H9 (cell line): ENCODE measurements at regions not wholly inside any gene's neighbourhood (a gene's known extent, or its start where the extent isn't known, plus 50 kb on each side); places are given as distances from the start of the nearest gene placed in this dataset.

ENCODE experiments used
- DNase-seq: peaks from one replicate; pipeline ENCODE4 v3.0.0-alpha.2; 2017
- H2AFZ ChIP-seq: one replicate; pipeline ENCODE4 v1.6.1; 2013; ENCODE audit warnings: mild to moderate bottlenecking, low read length, control low read depth, moderate library complexity
- H2AK5ac ChIP-seq: 2 replicates; pipeline ENCODE4 v1.6.1; 2013; ENCODE audit warnings: low read length, control low read depth, mixed read lengths; ENCODE audit not compliant: insufficient read length
- H2BK120ac ChIP-seq: one replicate; pipeline ENCODE4 v1.6.1; 2013; ENCODE audit warnings: low read depth, mild to moderate bottlenecking, low read length, control low read depth, inconsistent platforms; ENCODE audit not compliant: poor library complexity, severe bottlenecking
- H2BK12ac ChIP-seq: 2 replicates; pipeline ENCODE4 v1.6.1; 2013; ENCODE audit warnings: low read length, control low read depth, mixed read lengths, low read depth; ENCODE audit not compliant: insufficient read length
- H2BK15ac ChIP-seq: 2 replicates; pipeline ENCODE4 v1.6.1; 2013; ENCODE audit warnings: low read depth, low read length, control low read depth
- H2BK20ac ChIP-seq: one replicate; pipeline ENCODE4 v1.6.1; 2013; ENCODE audit warnings: low read depth, mild to moderate bottlenecking, low read length, control low read depth, inconsistent platforms; ENCODE audit not compliant: poor library complexity, severe bottlenecking
- H2BK5ac ChIP-seq: 2 replicates; pipeline ENCODE4 v1.6.1; 2013; ENCODE audit warnings: low read length, control low read depth, mixed read lengths; ENCODE audit not compliant: insufficient read length
- H3K14ac ChIP-seq: 2 replicates; pipeline ENCODE4 v1.6.1; 2013; ENCODE audit warnings: low read length, control low read depth; ENCODE audit not compliant: insufficient read depth
- H3K18ac ChIP-seq: 2 replicates; pipeline ENCODE4 v1.6.1; 2013; ENCODE audit warnings: low read depth, mild to moderate bottlenecking, mixed read lengths, low read length, control low read depth; ENCODE audit not compliant: insufficient read length
- H3K23ac ChIP-seq: 2 replicates; pipeline ENCODE4 v1.6.1; 2013; ENCODE audit warnings: low read length, control low read depth, mixed read lengths, low read depth; ENCODE audit not compliant: insufficient read length
- H3K23me2 ChIP-seq: 2 replicates; pipeline ENCODE4 v1.6.1; 2013; ENCODE audit warnings: low read depth, mild to moderate bottlenecking, mixed read lengths, low read length, control low read depth; ENCODE audit not compliant: insufficient read length, poor library complexity, severe bottlenecking
- H3K27ac ChIP-seq: 2 replicates; pipeline ENCODE4 v1.5.1; 2013; ENCODE audit warnings: low read length, control low read depth, mixed read lengths, low read depth; ENCODE audit not compliant: insufficient read length
- H3K27me3 ChIP-seq: 2 replicates; pipeline ENCODE4 v1.6.1; 2013; ENCODE audit warnings: low read length, control low read depth, inconsistent platforms; ENCODE audit not compliant: insufficient read depth
- H3K4ac ChIP-seq: 2 replicates; pipeline ENCODE4 v1.6.1; 2013; ENCODE audit warnings: low read depth, mild to moderate bottlenecking, control low read depth, inconsistent platforms, low read length, moderate library complexity
- H3K4me1 ChIP-seq: 2 replicates; pipeline ENCODE4 v1.6.1; 2013; ENCODE audit warnings: low read length, control low read depth, inconsistent platforms; ENCODE audit not compliant: insufficient read depth
- H3K4me2 ChIP-seq: 2 replicates; pipeline ENCODE4 v1.6.1; 2013; ENCODE audit warnings: low read length, control low read depth, mixed read lengths; ENCODE audit not compliant: insufficient read length, insufficient read depth
- H3K56ac ChIP-seq: 2 replicates; pipeline ENCODE4 v1.6.1; 2013; ENCODE audit warnings: low read depth, mild to moderate bottlenecking, mixed read lengths, low read length, control low read depth; ENCODE audit not compliant: insufficient read length
- H3K79me1 ChIP-seq: 2 replicates; pipeline ENCODE4 v1.6.1; 2013; ENCODE audit warnings: low read depth, mild to moderate bottlenecking, moderate library complexity, low read length, control low read depth, inconsistent platforms; ENCODE audit not compliant: insufficient read depth, poor library complexity, severe bottlenecking
- H3K79me2 ChIP-seq: 2 replicates; pipeline ENCODE4 v1.6.1; 2013; ENCODE audit warnings: low read length, control low read depth, inconsistent platforms; ENCODE audit not compliant: insufficient read depth
- H3K9ac ChIP-seq: 2 replicates; pipeline ENCODE4 v1.6.1; 2013; ENCODE audit warnings: low read length, control low read depth, mixed read lengths; ENCODE audit not compliant: insufficient read length; ENCODE audit errors: extremely low read depth
- H3K9me3 ChIP-seq: one replicate; pipeline ENCODE4 v1.6.1; 2013; ENCODE audit warnings: low read depth, low read length, inconsistent platforms; ENCODE audit not compliant: control insufficient read depth
- H3T11ph ChIP-seq: one replicate; pipeline ENCODE4 v1.6.1; 2013; ENCODE audit warnings: mild to moderate bottlenecking, low read length, control low read depth, inconsistent platforms
- H4K20me1 ChIP-seq: one replicate; pipeline ENCODE4 v1.6.1; 2013; ENCODE audit not compliant: control insufficient read depth, insufficient read length, insufficient read depth
- H4K5ac ChIP-seq: 2 replicates; pipeline ENCODE4 v1.6.1; 2013; ENCODE audit warnings: low read depth, mild to moderate bottlenecking, mixed read lengths, low read length, control low read depth; ENCODE audit not compliant: insufficient read length
- H4K8ac ChIP-seq: replicated peaks from 2 replicates; pipeline ENCODE4 v1.6.1; 2013; ENCODE audit warnings: low read length, control low read depth, mixed read lengths, low read depth; ENCODE audit not compliant: insufficient read length
- H4K91ac ChIP-seq: 2 replicates; pipeline ENCODE4 v1.6.1; 2013; ENCODE audit warnings: low read depth, mild to moderate bottlenecking, moderate library complexity, mixed read lengths, low read length, control low read depth; ENCODE audit not compliant: insufficient read length
- H3K27ac Mint-ChIP-seq, 3 experiments: 2 replicates in 2 of 3; 3 replicates in 1 of 3; pipeline ENCODE4 v1.8.0; 2020 to 2021; ENCODE audit warnings: mixed read lengths in 3 of 3, mild to moderate bottlenecking in 1 of 3, moderate library complexity in 1 of 3
- H3K27me3 Mint-ChIP-seq: 2 replicates; pipeline ENCODE4 v1.8.0; 2021; ENCODE audit warnings: low read depth, mild to moderate bottlenecking, moderate library complexity, mixed read lengths
- H3K36me3 Mint-ChIP-seq, 3 experiments: 2 replicates in 2 of 3; 3 replicates in 1 of 3; pipeline ENCODE4 v1.8.0; 2020 to 2021; ENCODE audit warnings: low read depth in 3 of 3, mixed read lengths in 3 of 3; ENCODE audit not compliant: insufficient read depth in 1 of 3
- H3K4me1 Mint-ChIP-seq, 2 experiments: 2 replicates each; pipeline ENCODE4 v1.8.0; 2020; ENCODE audit warnings: mixed read lengths in 2 of 2
- H3K4me3 Mint-ChIP-seq, 2 experiments: 2 replicates in 1 of 2; 3 replicates in 1 of 2; pipeline ENCODE4 v1.8.0; 2020 to 2021; ENCODE audit warnings: mild to moderate bottlenecking in 2 of 2, mixed read lengths in 2 of 2, moderate library complexity in 1 of 2
- H3K9me3 Mint-ChIP-seq, 2 experiments: 2 replicates in 1 of 2; 3 replicates in 1 of 2; pipeline ENCODE4 v1.8.0; 2020; ENCODE audit warnings: mild to moderate bottlenecking in 2 of 2, mixed read lengths in 2 of 2, moderate library complexity in 1 of 2
- CTCF ChIP-seq: fragments of 200-600 bp; sonication (generic); conservative IDR thresholded peaks from 3 replicates; pipeline ENCODE4 v1.8.0; 2021; ENCODE audit warnings: antibody characterized with exemption, mild to moderate bottlenecking
- WGBS: extraction: QIAGEN DNeasy Blood & Tissue Kit; methylation state at CpG from one replicate; pipeline ENCODE4 v1.1.7; 2013; ENCODE audit warnings: missing lambda C conversion rate, low lambda C conversion rate, mixed read lengths; ENCODE audit not compliant: insufficient read length; ENCODE audit errors: extremely low coverage; 5-methylcytosine and 5-hydroxymethylcytosine counted together

- H3K79me2 ChIP-seq, result no peaks in the 10 kb centered on the region
Measured at GRCh38 chr7:51629206-51629605, 312.6 kb upstream of the COBL start.

More at GRCh38 chr7:51629206-51629605, 312.6 kb upstream of the COBL start:
- no peak overlapping the region for H4K5ac ChIP-seq
- H4K20me1 ChIP-seq, result no peaks in the 10 kb centered on the region
- Mint-ChIP-seq H3K36me3 (peaks cover 0 to 3% (median 2%) of the 10 kb centered on the region in 3 experiments; a peak in 3 of 7 replicates), H3K27ac (no peak overlapping the region), H3K27me3 (no peaks in the 10 kb centered on the region), H3K4me1 (peaks cover 5 to 12% of the 10 kb centered on the region in 2 experiments), H3K9me3 (peaks cover 2 to 5% of the 10 kb centered on the region in 2 experiments; a peak in 4 of 5 replicates), H3K4me3 (no peak overlapping the region)
- DNase-seq, result no peak
- no peak overlapping the region for H3K4ac ChIP-seq
- no peaks in the 10 kb centered on the region for H3K9me3 ChIP-seq
- no peaks in the 10 kb centered on the region for H3K4me1 ChIP-seq
- no peak overlapping the region for H3K4me2 ChIP-seq
- no peak overlapping the region for H2BK5ac ChIP-seq
- no peaks in the 10 kb centered on the region for H3K27me3 ChIP-seq
- no peak overlapping the region for H3K14ac ChIP-seq
- H2BK120ac ChIP-seq, result no peak overlapping the region
- H2BK20ac ChIP-seq, result no peak overlapping the region
- no peak overlapping the region for H3K18ac ChIP-seq
- H3K56ac ChIP-seq, result no peak overlapping the region
- H4K91ac ChIP-seq, result no peak overlapping the region
- no peak overlapping the region for H3K23ac ChIP-seq
- no peak overlapping the region for H2AK5ac ChIP-seq
- H3K9ac ChIP-seq, result no peak overlapping the region
- no peak for TF ChIP-seq CTCF
- WGBS, result no CpG with 5 or more reads among the region's 5 CpGs
- no peak overlapping the region for H3K27ac ChIP-seq
- no peak overlapping the region for H3T11ph ChIP-seq
- no peak overlapping the region for H2BK12ac ChIP-seq
- no peaks in the 10 kb centered on the region for H3K79me1 ChIP-seq
- no peaks in the 10 kb centered on the region for H3K23me2 ChIP-seq
- H4K8ac ChIP-seq, result no peak overlapping the region
- no peak overlapping the region for H2AFZ ChIP-seq
- H2BK15ac ChIP-seq, result no peak overlapping the region
